ENCODE measurements at regions not wholly inside any gene's neighbourhood (a gene's known extent, or its start where the extent isn't known, plus 50 kb on each side); places are given as distances from the start of the nearest gene placed in this dataset.

- no peak for DNase-seq
Observed at GRCh38 chr4:152089584-152089983, 328.8 kb upstream of the GATB start.

GRCh38 chr4:152087335-152087734 lies 326.5 kb upstream of the GATB start:
- DNase-seq, result no peak

- no peak for DNase-seq
Observed at GRCh38 chr4:152085657-152086056, 324.9 kb upstream of the GATB start.

- DNase-seq, result no peak
Observed at GRCh38 chr4:152083338-152083737, 322.5 kb upstream of the GATB start.

GRCh38 chr4:152081024-152081423 lies 320.2 kb upstream of the GATB start:
- no peak for DNase-seq

- no peak for DNase-seq
Observed at GRCh38 chr4:152079543-152080293, 318.9 kb upstream of the GATB start.

- DNase-seq, result no peak
Observed at GRCh38 chr4:152079079-152079478, 318.3 kb upstream of the GATB start.

GRCh38 chr4:152077582-152077981 lies 316.8 kb upstream of the GATB start:
- no peak for DNase-seq

- DNase-seq, result no peak
Observed at GRCh38 chr4:152075253-152075928, 314.6 kb upstream of the GATB start.

- DNase-seq, result no peak
Observed at GRCh38 chr4:152074573-152074972, 313.8 kb upstream of the GATB start.

GRCh38 chr4:152074088-152074437 lies 313.3 kb upstream of the GATB start:
- no peak for DNase-seq

- DNase-seq, result no peak
Observed at GRCh38 chr4:152073351-152074087, 312.7 kb upstream of the GATB start.

GRCh38 chr4:152072906-152073305 lies 312.1 kb upstream of the GATB start:
- DNase-seq, result no peak

- DNase-seq, result no peak
Observed at GRCh38 chr4:152072001-152072485, 311.2 kb upstream of the GATB start.

GRCh38 chr4:152070854-152071253 lies 310.0 kb upstream of the GATB start:
- DNase-seq, result no peak

- DNase-seq, result no peak
Observed at GRCh38 chr4:152068866-152069265, 308.1 kb upstream of the GATB start.

- no peak for DNase-seq
Observed at GRCh38 chr4:152065545-152065944, 304.7 kb upstream of the GATB start.

GRCh38 chr4:152064753-152065152 lies 303.9 kb upstream of the GATB start:
- DNase-seq, result no peak

- no peak for DNase-seq
Observed at GRCh38 chr4:152064282-152064681, 303.5 kb upstream of the GATB start.

- no peak for DNase-seq
Observed at GRCh38 chr4:152063621-152064240, 302.9 kb upstream of the GATB start.

GRCh38 chr4:152062936-152063620 lies 302.3 kb upstream of the GATB start:
- DNase-seq, result no peak

GRCh38 chr4:152054731-152055130 lies 293.9 kb upstream of the GATB start:
- DNase-seq, result no peak
